ENCODE measurements at regions not wholly inside any gene's neighbourhood (a gene's known extent, or its start where the extent isn't known, plus 50 kb on each side); places are given as distances from the start of the nearest gene placed in this dataset.

GRCh38 chr15:47265686-47266085 lies 451.6 kb upstream of the SEMA6D start:
- H4K20me1 ChIP-seq (ENCODE audit: insufficient read depth, low read length): no peaks in the 10 kb centered on the region
- no peak overlapping the region for H2AFZ ChIP-seq (ENCODE audit: low read length)
- no peaks in the 10 kb centered on the region for H3K9me3 ChIP-seq (ENCODE audit: low read length)
- H3K4me2 ChIP-seq (ENCODE audit: low read length): no peak overlapping the region
- H3K9ac ChIP-seq (ENCODE audit: low read length): no peak overlapping the region
- no peaks in the 10 kb centered on the region for H3K4me1 ChIP-seq (ENCODE audit: insufficient read depth, low read length, severe bottlenecking)
- H3K9me2 ChIP-seq (ENCODE audit: low read depth, low read length): no peaks in the 10 kb centered on the region
- H3F3A ChIP-seq (ENCODE audit: insufficient read depth, low read length): no peaks in the 10 kb centered on the region; the same call in 1 of the 2 replicates
- H3K36me3 ChIP-seq (ENCODE audit: insufficient read depth, low read length): no peaks in the 10 kb centered on the region
- no peak for TF ChIP-seq EZH2 (IDR thresholded peaks at IDR 0.05; ENCODE audit: borderline replicate concordance, low read length)
- TF ChIP-seq CTCF (IDR thresholded peaks at IDR 0.05; ENCODE audit: low read length): no peak
- H3K4me3 ChIP-seq (ENCODE audit: low read depth, low read length, poor library complexity, severe bottlenecking): no peak overlapping the region
- H3K27me3 ChIP-seq (ENCODE audit: insufficient read depth, low read length): no peaks in the 10 kb centered on the region
- H3K27ac ChIP-seq (ENCODE audit: low read depth, low read length, poor library complexity, severe bottlenecking): no peak overlapping the region
- H3K79me2 ChIP-seq (ENCODE audit: insufficient read depth, low read length): no peaks in the 10 kb centered on the region

- no peak overlapping the region for H2AFZ ChIP-seq (ENCODE audit: low read length)
- H3F3A ChIP-seq (ENCODE audit: insufficient read depth, low read length): no peaks in the 10 kb centered on the region; the same call in 1 of the 2 replicates
- no peak overlapping the region for H3K4me3 ChIP-seq (ENCODE audit: low read depth, low read length, poor library complexity, severe bottlenecking)
- no peaks in the 10 kb centered on the region for H3K9me3 ChIP-seq (ENCODE audit: low read length)
- H3K79me2 ChIP-seq (ENCODE audit: insufficient read depth, low read length): no peaks in the 10 kb centered on the region
- H3K9ac ChIP-seq (ENCODE audit: low read length): no peak overlapping the region
- TF ChIP-seq EZH2 (IDR thresholded peaks at IDR 0.05; ENCODE audit: borderline replicate concordance, low read length) (no peak), CTCF (IDR thresholded peaks at IDR 0.05; ENCODE audit: low read length) (no peak)
- no peaks in the 10 kb centered on the region for H3K4me1 ChIP-seq (ENCODE audit: insufficient read depth, low read length, severe bottlenecking)
- H3K9me2 ChIP-seq (ENCODE audit: low read depth, low read length): no peaks in the 10 kb centered on the region
- no peaks in the 10 kb centered on the region for H3K27me3 ChIP-seq (ENCODE audit: insufficient read depth, low read length)
- no peaks in the 10 kb centered on the region for H3K36me3 ChIP-seq (ENCODE audit: insufficient read depth, low read length)
- no peak overlapping the region for H3K4me2 ChIP-seq (ENCODE audit: low read length)
- H4K20me1 ChIP-seq (ENCODE audit: insufficient read depth, low read length): no peaks in the 10 kb centered on the region
- H3K27ac ChIP-seq (ENCODE audit: low read depth, low read length, poor library complexity, severe bottlenecking): no peak overlapping the region
These were observed 450.7 kb upstream of the SEMA6D start for GRCh38 chr15:47266566-47266965.

GRCh38 chr15:47273864-47274263 lies 443.4 kb upstream of the SEMA6D start:
- no peaks in the 10 kb centered on the region for H3K9me3 ChIP-seq (ENCODE audit: low read length)
- no peak overlapping the region for H3K9ac ChIP-seq (ENCODE audit: low read length)
- no peaks in the 10 kb centered on the region for H3K36me3 ChIP-seq (ENCODE audit: insufficient read depth, low read length)
- no peaks in the 10 kb centered on the region for H3K79me2 ChIP-seq (ENCODE audit: insufficient read depth, low read length)
- no peak for TF ChIP-seq CTCF (IDR thresholded peaks at IDR 0.05; ENCODE audit: low read length)
- TF ChIP-seq EZH2 (IDR thresholded peaks at IDR 0.05; ENCODE audit: borderline replicate concordance, low read length): no peak
- H2AFZ ChIP-seq (ENCODE audit: low read length): no peak overlapping the region
- no peak overlapping the region for H3K27ac ChIP-seq (ENCODE audit: low read depth, low read length, poor library complexity, severe bottlenecking)
- H4K20me1 ChIP-seq (ENCODE audit: insufficient read depth, low read length): no peaks in the 10 kb centered on the region
- H3K9me2 ChIP-seq (ENCODE audit: low read depth, low read length): no peaks in the 10 kb centered on the region
- no peak overlapping the region for H3K4me3 ChIP-seq (ENCODE audit: low read depth, low read length, poor library complexity, severe bottlenecking)
- H3F3A ChIP-seq (ENCODE audit: insufficient read depth, low read length): no peaks in the 10 kb centered on the region
- no peaks in the 10 kb centered on the region for H3K27me3 ChIP-seq (ENCODE audit: insufficient read depth, low read length)
- H3K4me1 ChIP-seq (ENCODE audit: insufficient read depth, low read length, severe bottlenecking): no peaks in the 10 kb centered on the region
- H3K4me2 ChIP-seq (ENCODE audit: low read length): no peak overlapping the region
